Activated CD4-positive, alpha-beta memory T cell treated with anti-CD3 and anti-CD28 coated beads for 36 hours (primary cell): ENCODE measurements at regions not wholly inside any gene's neighbourhood (a gene's known extent, or its start where the extent isn't known, plus 50 kb on each side); places are given as distances from the start of the nearest gene placed in this dataset.
"Not testable (repeated sequence)": the region's sequence is repeated elsewhere in the genome, so short reads cannot be mapped to it uniquely, and the experiment has no call there.

Source experiments
- CTCF ChIA-PET: fragments of 350-600 bp; sonication (Branson Sonifier 250); formaldehyde crosslinking; loops from one replicate; lab custom pipeline; 2021; ENCODE audit warnings: antibody characterized with exemption, inconsistent platforms; lab: Charles Lee
- POLR2A ChIA-PET: fragments of 350-600 bp; sonication (Branson Sonifier 250); formaldehyde crosslinking; loops from one replicate; lab custom pipeline; 2021; ENCODE audit warnings: antibody characterized with exemption; lab: Charles Lee
- DNase-seq: peaks from one replicate; pipeline ENCODE4 v3.0.0-alpha.2; 2020
- H3K27ac Mint-ChIP-seq: one replicate; pipeline ENCODE4 v1.8.0; 2021; ENCODE audit warnings: mixed read lengths
- H3K27me3 Mint-ChIP-seq: one replicate; pipeline ENCODE4 v1.8.0; 2021; ENCODE audit warnings: mixed read lengths
- H3K36me3 Mint-ChIP-seq: one replicate; pipeline ENCODE4 v1.8.0; 2021; ENCODE audit warnings: mixed read lengths
- H3K4me1 Mint-ChIP-seq: one replicate; pipeline ENCODE4 v1.8.0; 2021; ENCODE audit warnings: low read depth, mixed read lengths
- H3K4me3 Mint-ChIP-seq: one replicate; pipeline ENCODE4 v1.8.0; 2021; ENCODE audit warnings: mild to moderate bottlenecking, mixed read lengths
- H3K9me3 Mint-ChIP-seq: one replicate; pipeline ENCODE4 v1.8.0; 2021; ENCODE audit warnings: mixed read lengths
- intact Hi-C: fragments of 100-400 bp; cut with micrococcal nuclease; formaldehyde crosslinking; loops from one replicate; pipeline ENCODE4 v1.15.1; 2023

DNA sequence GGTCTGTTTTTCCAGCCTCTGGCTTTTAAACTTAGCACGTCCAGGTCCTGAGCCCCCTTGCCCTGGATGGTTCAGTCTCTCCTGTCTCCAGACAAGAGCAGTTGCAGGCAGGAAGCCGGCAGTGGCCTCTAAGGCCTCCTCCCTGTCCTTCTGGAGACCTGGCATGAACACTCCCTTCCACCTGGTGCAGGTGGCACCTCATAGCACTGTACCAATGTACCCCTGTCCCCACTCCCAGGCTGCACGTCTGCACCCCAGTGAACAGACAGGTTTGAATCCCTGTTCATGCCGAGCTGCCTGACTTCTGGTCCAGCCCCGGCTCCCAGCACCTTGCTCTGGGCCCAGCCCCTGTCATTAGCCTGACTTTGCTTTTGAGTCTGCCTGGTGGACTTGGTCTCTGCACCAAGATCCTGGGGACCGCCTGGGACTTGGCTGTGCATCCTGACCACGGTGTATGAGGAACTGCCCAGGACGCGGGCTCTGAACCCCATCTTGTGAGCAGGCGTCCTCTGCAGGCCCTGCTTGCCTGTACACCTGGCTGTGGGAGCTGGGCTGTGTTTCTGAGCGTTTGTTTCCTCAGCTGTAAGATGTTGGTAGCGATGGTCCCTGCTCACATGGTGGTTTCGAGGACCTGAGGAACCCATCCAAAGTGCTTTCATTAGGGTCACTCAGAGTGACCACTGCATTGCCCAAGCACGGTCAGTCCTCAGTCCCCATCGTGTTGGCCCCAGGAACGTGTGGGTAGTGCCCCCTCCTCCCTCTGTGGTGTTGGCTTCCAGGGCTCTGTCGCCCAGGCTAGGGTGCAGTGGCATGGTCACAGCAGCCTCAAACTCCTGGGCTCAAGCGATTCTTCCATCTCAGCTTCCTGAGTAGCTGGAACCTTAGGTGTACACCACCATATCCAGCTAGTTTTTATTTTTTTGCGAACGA is 75.0 kb upstream of the SHANK2 start:
- no peak overlapping the region for H3K4me3 Mint-ChIP-seq
- intact Hi-C loops = no loop called here
- H3K27ac Mint-ChIP-seq = no peak overlapping the region
- CTCF ChIA-PET = no interaction called here
- peaks cover 9% of the 10 kb centered on the region for H3K27me3 Mint-ChIP-seq
- peaks cover 5% of the 10 kb centered on the region for H3K9me3 Mint-ChIP-seq
- POLR2A ChIA-PET = no interaction called here
- DNase-seq = no peak
- H3K36me3 Mint-ChIP-seq = no peaks in the 10 kb centered on the region
- H3K4me1 Mint-ChIP-seq = no peaks in the 10 kb centered on the region

DNA sequence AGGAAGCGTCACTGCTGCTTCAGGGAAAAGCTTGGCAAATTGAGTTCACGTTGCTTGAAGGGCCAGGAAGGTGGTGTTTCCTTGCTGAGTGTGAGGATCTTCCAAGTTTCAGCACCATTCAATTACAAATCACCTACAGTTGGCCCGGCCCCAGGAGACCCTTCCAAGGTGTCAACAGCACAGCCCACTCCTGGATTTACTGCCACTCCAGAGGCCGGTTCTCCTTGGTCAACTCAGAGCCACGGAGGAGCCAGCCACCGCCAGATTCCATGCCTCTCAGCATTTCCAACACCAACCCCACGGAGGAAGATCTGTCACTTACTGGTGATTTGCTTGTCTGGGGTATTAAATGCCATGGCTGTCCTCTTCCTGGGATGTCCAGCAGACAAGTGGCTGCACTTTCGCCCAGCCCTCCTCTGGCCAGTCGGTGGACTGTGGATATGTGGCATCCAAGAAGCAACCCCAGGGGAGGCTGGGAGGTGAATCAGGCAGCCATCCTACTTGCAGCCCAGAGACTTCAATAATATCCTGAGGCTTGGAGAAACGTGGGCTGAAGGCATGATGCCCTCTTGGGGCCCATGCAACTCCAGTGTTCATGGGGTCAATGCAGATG is 74.1 kb upstream of the SHANK2 start:
- no peak for DNase-seq
- Mint-ChIP-seq H3K9me3 (no peaks in the 10 kb centered on the region), H3K27ac (no peak overlapping the region), H3K4me1 (no peaks in the 10 kb centered on the region), H3K27me3 (peaks cover 10% of the 10 kb centered on the region), H3K4me3 (no peak overlapping the region), H3K36me3 (no peaks in the 10 kb centered on the region)
- intact Hi-C loops = no loop called here
- ChIA-PET POLR2A (no interaction called here), CTCF (no interaction called here)

DNA sequence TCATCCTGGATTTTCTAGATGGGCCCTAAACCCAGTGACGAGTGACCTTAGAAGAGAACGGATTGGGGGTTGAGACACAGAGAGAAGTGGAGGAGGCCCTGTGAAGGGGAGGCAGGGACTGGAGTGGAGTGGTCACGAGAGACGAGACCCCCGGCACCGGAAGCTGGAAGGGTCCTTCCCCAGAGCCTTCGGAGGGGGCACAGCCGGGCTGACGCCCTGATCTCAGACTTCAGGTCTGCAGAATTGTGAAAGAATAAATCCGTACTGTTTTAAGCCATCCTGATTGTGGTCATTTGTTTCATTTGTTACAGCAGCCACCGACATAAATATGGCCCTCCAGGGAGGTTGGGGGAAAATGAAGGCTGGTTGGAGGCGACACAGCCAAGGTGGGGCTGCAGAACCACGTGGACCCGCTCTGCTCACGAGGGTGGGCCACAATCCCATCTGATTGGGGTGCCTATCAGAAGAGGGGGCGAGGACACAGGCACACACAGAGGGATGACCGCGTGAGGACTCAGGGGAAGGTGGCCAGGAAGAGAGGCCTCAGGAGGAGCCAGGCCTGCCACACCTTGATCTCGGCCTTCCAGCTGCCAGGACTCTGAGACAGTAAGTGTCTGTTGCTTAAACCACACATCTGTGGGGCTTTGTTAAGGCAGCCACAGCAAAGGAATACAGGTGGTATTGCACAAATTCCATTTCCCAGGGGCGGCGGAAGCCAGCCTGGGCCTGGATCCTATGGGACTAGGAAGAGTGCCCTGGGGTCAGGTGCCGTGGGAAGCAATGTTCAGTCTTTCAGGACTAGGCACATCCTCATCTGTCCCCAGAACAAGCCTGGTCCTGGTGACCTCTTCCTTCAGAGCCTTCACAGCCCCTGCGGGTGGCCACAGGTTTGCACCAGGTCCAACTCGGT is 73.3 kb upstream of the SHANK2 start:
- Mint-ChIP-seq H3K36me3 (no peaks in the 10 kb centered on the region), H3K4me1 (no peaks in the 10 kb centered on the region), H3K9me3 (no peaks in the 10 kb centered on the region), H3K4me3 (no peak overlapping the region), H3K27me3 (peaks cover 10% of the 10 kb centered on the region), H3K27ac (no peak overlapping the region)
- ChIA-PET POLR2A (no interaction called here), CTCF (no interaction called here)
- intact Hi-C loops = no loop called here
- DNase-seq = no peak

DNA sequence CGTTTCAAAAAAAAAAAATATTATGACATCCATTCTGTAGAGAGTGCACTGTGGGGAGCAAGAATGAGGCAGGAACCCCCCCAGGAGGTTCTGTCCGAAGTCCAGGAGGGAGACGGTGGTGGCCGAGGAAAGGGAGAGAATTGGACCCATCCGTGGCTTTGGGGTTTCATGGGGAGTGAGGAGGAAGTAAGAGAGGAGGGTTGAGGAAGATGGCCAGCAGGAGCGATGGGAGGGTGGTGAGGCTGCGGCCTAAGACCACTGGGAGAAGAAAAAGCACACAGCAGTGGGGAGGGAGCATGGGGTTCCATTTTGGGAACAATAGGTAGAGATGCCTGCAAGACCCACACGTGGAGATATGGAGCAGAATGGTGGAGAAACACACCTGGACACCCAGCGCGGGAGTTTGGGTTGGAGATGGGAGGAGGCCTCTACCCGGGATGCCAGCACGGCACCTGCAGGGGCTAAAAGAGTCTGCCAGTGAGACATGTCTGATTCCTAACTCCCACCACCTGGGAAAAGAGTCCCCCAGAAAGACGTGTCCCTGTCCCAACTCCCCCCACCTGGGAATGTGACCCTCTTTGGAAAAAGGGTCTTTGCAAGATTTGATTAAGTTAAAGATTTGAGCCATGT is 72.5 kb upstream of the SHANK2 start:
- Mint-ChIP-seq H3K36me3 (no peaks in the 10 kb centered on the region), H3K27ac (no peak overlapping the region), H3K9me3 (no peaks in the 10 kb centered on the region), H3K4me3 (no peak overlapping the region), H3K4me1 (no peaks in the 10 kb centered on the region), H3K27me3 (peaks cover 10% of the 10 kb centered on the region)
- intact Hi-C loops = no loop called here
- DNase-seq = no peak
- POLR2A ChIA-PET = no interaction called here
- CTCF ChIA-PET = no interaction called here

DNA sequence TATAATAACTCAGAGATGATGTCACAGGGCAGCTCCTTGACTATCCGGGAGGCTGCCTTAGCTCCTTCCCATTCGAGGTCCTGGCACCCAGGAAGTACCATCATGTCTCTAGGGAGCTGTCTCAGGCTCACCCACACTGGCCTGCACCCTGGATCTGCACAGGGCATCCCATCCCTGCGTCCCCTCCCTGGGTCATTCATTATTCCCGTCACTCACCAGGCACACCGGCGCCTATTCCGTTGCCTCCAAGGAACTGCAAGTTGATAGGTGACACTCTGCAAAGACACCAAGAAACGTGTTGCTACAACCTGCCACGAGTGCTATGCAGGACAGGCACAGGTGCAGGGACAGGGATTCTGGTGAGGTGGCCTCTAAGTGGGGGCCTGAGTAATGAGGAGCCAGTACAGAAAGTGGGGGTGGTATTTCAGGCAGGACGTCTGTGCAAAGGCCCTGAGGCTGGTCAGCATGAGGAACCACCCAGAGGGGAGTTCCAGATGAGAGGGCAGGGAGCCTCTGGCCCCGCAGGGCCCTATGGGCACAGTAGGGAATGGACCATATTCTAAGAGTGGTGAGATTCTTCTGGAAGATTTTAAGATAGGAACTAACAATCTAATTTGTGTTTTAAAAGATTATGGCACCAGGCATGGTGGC is 71.6 kb upstream of the SHANK2 start:
- ChIA-PET CTCF (no interaction called here), POLR2A (no interaction called here)
- Mint-ChIP-seq H3K4me3 (no peak overlapping the region), H3K9me3 (no peaks in the 10 kb centered on the region), H3K27ac (no peak overlapping the region), H3K36me3 (no peaks in the 10 kb centered on the region), H3K27me3 (peaks cover 15% of the 10 kb centered on the region), H3K4me1 (no peaks in the 10 kb centered on the region)
- intact Hi-C loops = no loop called here
- no peak for DNase-seq

DNA sequence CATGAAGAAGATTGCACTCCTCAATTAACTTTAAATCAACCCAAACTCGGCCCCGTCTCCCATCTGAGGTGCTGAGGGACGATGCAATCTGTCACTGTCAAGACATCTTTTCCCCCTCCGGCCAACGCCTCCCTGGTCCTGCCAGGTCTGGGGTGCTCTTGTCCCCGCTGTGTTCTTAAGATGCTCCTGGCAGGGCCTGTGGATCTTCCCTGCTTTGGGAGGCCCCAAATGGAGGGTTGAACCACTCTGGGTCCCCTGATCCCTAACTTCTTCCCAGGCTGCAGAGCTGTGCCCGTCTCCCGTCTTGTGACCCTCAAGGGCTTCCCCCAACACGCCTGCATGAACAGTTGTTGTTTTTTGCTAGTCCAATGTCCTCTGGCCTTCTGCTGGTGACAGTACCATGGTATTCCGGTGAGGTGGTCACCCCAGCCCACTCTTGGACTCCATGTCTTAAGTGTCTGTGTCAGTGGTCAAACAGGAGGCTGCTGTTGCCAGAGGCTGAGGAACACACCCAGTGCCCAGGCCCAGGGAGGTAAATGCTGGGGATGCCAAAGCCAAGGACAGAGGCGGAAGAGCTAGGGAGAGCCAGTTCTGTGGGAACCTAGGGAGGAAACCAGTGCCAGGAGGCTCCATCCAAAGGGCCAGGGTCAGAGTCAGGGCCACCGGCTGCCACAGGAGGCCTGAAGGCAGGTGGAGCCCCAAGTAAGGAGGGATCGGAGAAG is 70.6 kb upstream of the SHANK2 start:
- DNase-seq = no peak
- intact Hi-C loops = no loop called here
- Mint-ChIP-seq H3K9me3 (no peaks in the 10 kb centered on the region), H3K27ac (no peak overlapping the region), H3K4me1 (no peaks in the 10 kb centered on the region), H3K36me3 (no peaks in the 10 kb centered on the region), H3K27me3 (peaks cover 15% of the 10 kb centered on the region), H3K4me3 (no peak overlapping the region)
- ChIA-PET POLR2A (no interaction called here), CTCF (no interaction called here)

DNA sequence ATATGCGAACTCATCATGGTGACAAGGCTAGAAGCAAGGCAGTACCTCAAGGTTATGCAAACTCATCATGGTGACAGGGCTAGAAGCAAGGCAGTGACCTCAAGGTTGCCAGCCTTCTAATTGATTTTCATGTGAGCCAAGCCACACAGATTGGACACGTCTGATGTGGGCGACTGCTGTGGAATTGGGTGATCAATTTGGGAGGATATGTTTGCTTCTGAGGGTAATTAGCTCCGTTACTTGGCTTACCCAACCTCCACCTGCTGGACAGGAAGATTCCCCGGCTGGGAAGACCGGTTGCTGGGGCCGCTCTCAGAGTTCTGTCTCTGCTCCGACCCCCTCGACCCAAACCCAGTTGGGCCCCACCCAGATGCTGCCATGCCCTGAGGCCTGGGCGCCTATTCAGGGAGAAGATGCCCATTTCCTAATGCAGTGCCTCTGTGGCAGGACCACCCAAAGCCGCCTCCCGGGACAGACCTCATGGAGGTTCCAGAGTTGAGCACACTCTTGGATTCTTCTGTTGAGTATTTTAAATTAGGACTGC is 69.9 kb upstream of the SHANK2 start:
- no peaks in the 10 kb centered on the region for H3K36me3 Mint-ChIP-seq
- no peak overlapping the region for H3K27ac Mint-ChIP-seq
- H3K4me3 Mint-ChIP-seq = no peak overlapping the region
- peaks cover 16% of the 10 kb centered on the region for H3K27me3 Mint-ChIP-seq
- peaks cover 4% of the 10 kb centered on the region for H3K9me3 Mint-ChIP-seq
- no peaks in the 10 kb centered on the region for H3K4me1 Mint-ChIP-seq
- ChIA-PET CTCF (no interaction called here), POLR2A (no interaction called here)
- no peak for DNase-seq
- intact Hi-C loops = no loop called here

DNA sequence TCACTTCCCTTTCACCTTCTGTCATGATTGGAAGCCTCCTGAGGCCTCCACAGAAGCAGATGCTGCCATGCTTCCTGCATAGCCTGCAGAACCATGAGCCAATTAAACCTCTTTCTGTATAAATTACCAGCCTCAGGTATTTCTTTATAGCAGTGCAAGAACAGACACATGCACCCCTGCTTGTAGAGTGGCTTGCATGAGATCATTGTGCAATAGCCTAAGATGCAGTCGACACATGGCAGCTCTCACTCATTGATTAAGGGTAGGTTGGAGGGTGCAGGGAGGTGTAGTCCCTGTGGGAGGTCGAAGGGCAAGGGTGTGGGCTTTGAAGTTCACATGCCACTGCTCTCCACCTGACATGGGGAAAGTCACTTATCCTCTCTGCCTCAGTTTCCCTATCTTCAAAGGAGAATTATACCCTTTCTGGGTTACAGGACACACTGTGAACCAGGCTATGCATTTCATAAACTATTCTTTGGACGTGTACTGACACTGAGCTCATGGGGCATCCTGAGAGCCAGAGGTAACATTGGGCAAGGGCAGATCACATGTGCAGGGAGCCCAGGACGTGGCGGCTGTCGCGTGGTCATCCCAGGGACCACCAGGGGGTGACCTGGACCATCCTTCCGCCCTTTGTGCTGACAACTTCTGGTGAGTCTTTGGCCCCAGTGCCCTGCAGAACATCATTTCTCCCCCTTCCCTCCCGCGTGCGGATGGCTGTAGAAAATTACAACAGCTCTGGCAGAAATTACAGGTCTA is 69.2 kb upstream of the SHANK2 start:
- CTCF ChIA-PET = no interaction called here
- peaks cover 16% of the 10 kb centered on the region for H3K27me3 Mint-ChIP-seq
- H3K4me3 Mint-ChIP-seq = no peak overlapping the region
- POLR2A ChIA-PET = interaction anchor here (0.5 kb wide), 1 partner anchor 59 kb away, joined by 4 read pairs; no protein-coding TSS in a partner anchor
- H3K27ac Mint-ChIP-seq = no peak overlapping the region
- H3K36me3 Mint-ChIP-seq = no peaks in the 10 kb centered on the region
- H3K9me3 Mint-ChIP-seq = peaks cover 7% of the 10 kb centered on the region
- intact Hi-C loops = no loop called here
- no peak for DNase-seq
- no peaks in the 10 kb centered on the region for H3K4me1 Mint-ChIP-seq

DNA sequence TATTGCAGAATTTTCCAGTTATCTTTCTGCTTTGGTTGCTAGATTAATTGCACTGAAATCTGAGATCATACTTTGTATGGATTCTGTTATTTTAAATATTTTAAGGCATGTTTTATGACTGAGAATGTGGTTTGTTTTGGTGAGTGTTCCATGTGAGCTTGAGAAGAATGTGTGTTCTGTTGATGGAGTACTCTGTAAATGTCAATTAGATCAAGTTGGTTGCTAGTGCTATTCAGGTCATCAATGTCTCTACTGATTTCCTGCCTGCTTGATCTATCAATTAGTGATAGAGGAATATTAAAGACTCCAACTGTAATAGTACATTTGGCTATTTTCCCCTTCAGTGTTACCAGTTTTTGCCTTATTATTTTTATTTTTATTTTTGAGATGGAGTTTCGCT is 64.3 kb upstream of the SHANK2 start:
- Mint-ChIP-seq H3K27me3 (peaks cover 6% of the 10 kb centered on the region), H3K27ac (no peak overlapping the region), H3K9me3 (peaks cover 7% of the 10 kb centered on the region), H3K36me3 (no peaks in the 10 kb centered on the region), H3K4me3 (no peak overlapping the region), H3K4me1 (no peaks in the 10 kb centered on the region)
- intact Hi-C loops = no loop called here
- CTCF ChIA-PET = no interaction called here
- POLR2A ChIA-PET = no interaction called here
- DNase-seq = no peak

DNA sequence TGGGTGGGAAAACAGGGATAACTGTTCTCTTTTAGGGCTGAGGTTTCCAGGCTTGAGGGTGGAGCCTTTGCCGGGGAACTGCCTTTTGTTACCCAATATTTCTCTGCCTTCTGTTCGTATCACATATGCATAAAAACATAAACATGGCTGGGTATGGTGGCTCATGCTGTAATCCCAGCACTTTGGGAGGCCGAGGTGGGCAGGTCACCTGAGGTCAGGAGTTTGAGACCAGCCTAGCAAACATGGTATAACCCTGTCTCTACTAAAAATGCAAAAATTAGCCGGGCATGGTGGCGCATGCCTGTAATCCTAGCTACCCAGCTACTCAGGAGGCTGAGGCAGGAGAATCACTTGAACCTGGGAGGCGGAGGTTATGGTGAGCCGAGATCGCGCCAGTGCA is 60.2 kb upstream of the SHANK2 start:
- intact Hi-C loops, CTCF ChIA-PET, H3K27ac Mint-ChIP-seq, H3K4me1 Mint-ChIP-seq, H3K36me3 Mint-ChIP-seq, POLR2A ChIA-PET, H3K27me3 Mint-ChIP-seq, H3K4me3 Mint-ChIP-seq, DNase-seq, H3K9me3 Mint-ChIP-seq: not testable (repeated sequence)
